IPS-15b (cell line): ENCODE measurements at regions not wholly inside any gene's neighbourhood (a gene's known extent, or its start where the extent isn't known, plus 50 kb on each side); places are given as distances from the start of the nearest gene placed in this dataset.

Experiments
- H3K27me3 ChIP-seq: one replicate; pipeline ENCODE4 v1.6.1; 2013; ENCODE audit warnings: low read length; ENCODE audit not compliant: control insufficient read depth, insufficient read depth
- H3K36me3 ChIP-seq: one replicate; pipeline ENCODE4 v1.6.1; 2013; ENCODE audit warnings: low read length; ENCODE audit not compliant: control insufficient read depth, insufficient read depth
- H3K4me1 ChIP-seq: one replicate; pipeline ENCODE4 v1.6.1; 2013; ENCODE audit warnings: mild to moderate bottlenecking, low read length; ENCODE audit not compliant: control insufficient read depth, insufficient read depth
- H3K4me3 ChIP-seq: one replicate; pipeline ENCODE4 v1.5.1; 2013; ENCODE audit warnings: low read depth, low read length
- H3K9ac ChIP-seq: one replicate; pipeline ENCODE4 v1.6.1; 2013; ENCODE audit warnings: low read depth, mild to moderate bottlenecking, low read length
- H3K9me3 ChIP-seq: one replicate; pipeline ENCODE4 v1.6.1; 2013; ENCODE audit warnings: mild to moderate bottlenecking, low read length; ENCODE audit not compliant: control insufficient read depth, insufficient read depth

GRCh38 chr2:43100883-43101662 is 125.3 kb downstream of the ZFP36L2 start:
- peak overlapping the region; percentile 27 for H3K4me3 ChIP-seq
- H3K4me1 ChIP-seq: peaks cover 6% of the 10 kb centered on the region
- H3K9ac ChIP-seq: peak overlapping the region; percentile 55
- H3K27me3 ChIP-seq: peaks cover 7% of the 10 kb centered on the region
- no peaks in the 10 kb centered on the region for H3K9me3 ChIP-seq
- no peaks in the 10 kb centered on the region for H3K36me3 ChIP-seq

- no peak overlapping the region for H3K4me3 ChIP-seq
- no peak overlapping the region for H3K9ac ChIP-seq
- H3K27me3 ChIP-seq: peaks cover 7% of the 10 kb centered on the region
- H3K36me3 ChIP-seq: no peaks in the 10 kb centered on the region
- no peaks in the 10 kb centered on the region for H3K9me3 ChIP-seq
- H3K4me1 ChIP-seq: peaks cover 6% of the 10 kb centered on the region
These were observed 126.0 kb downstream of the ZFP36L2 start for GRCh38 chr2:43100362-43100882.

GRCh38 chr2:43099797-43100196 is 126.6 kb downstream of the ZFP36L2 start:
- Histone ChIP-seq H3K4me1 (peaks cover 6% of the 10 kb centered on the region), H3K9ac (no peak overlapping the region), H3K27me3 (peaks cover 7% of the 10 kb centered on the region), H3K4me3 (no peak overlapping the region), H3K9me3 (no peaks in the 10 kb centered on the region), H3K36me3 (no peaks in the 10 kb centered on the region)

- Histone ChIP-seq H3K4me3 (no peak overlapping the region), H3K27me3 (peaks cover 7% of the 10 kb centered on the region), H3K36me3 (no peaks in the 10 kb centered on the region), H3K9ac (no peak overlapping the region), H3K4me1 (peaks cover 6% of the 10 kb centered on the region), H3K9me3 (no peaks in the 10 kb centered on the region)
These were observed 127.9 kb downstream of the ZFP36L2 start for GRCh38 chr2:43098539-43098938.

GRCh38 chr2:43097644-43098408 is 128.6 kb downstream of the ZFP36L2 start:
- no peak overlapping the region for H3K4me3 ChIP-seq
- H3K4me1 ChIP-seq: peaks cover 6% of the 10 kb centered on the region
- no peaks in the 10 kb centered on the region for H3K9me3 ChIP-seq
- H3K27me3 ChIP-seq: peaks cover 7% of the 10 kb centered on the region
- H3K36me3 ChIP-seq: no peaks in the 10 kb centered on the region
- no peak overlapping the region for H3K9ac ChIP-seq

GRCh38 chr2:43095533-43096295 is 130.7 kb downstream of the ZFP36L2 start:
- H3K27me3 ChIP-seq: peaks cover 4% of the 10 kb centered on the region
- no peak overlapping the region for H3K4me3 ChIP-seq
- peaks cover 3% of the 10 kb centered on the region for H3K9me3 ChIP-seq
- H3K4me1 ChIP-seq: no peaks in the 10 kb centered on the region
- H3K9ac ChIP-seq: no peak overlapping the region
- H3K36me3 ChIP-seq: no peaks in the 10 kb centered on the region

- peaks cover 4% of the 10 kb centered on the region for H3K4me1 ChIP-seq
- no peaks in the 10 kb centered on the region for H3K36me3 ChIP-seq
- H3K4me3 ChIP-seq: no peak overlapping the region
- H3K9me3 ChIP-seq: peaks cover 3% of the 10 kb centered on the region
- H3K27me3 ChIP-seq: no peaks in the 10 kb centered on the region
- H3K9ac ChIP-seq: no peak overlapping the region
These were observed 133.8 kb downstream of the ZFP36L2 start for GRCh38 chr2:43092520-43093179.

GRCh38 chr2:43090317-43090716 is 136.1 kb downstream of the ZFP36L2 start:
- Histone ChIP-seq H3K36me3 (no peaks in the 10 kb centered on the region), H3K4me3 (no peak overlapping the region), H3K4me1 (peaks cover 4% of the 10 kb centered on the region), H3K9ac (no peak overlapping the region), H3K9me3 (peaks cover 3% of the 10 kb centered on the region), H3K27me3 (no peaks in the 10 kb centered on the region)

- Histone ChIP-seq H3K4me3 (no peak overlapping the region), H3K4me1 (peaks cover 15% of the 10 kb centered on the region), H3K27me3 (no peaks in the 10 kb centered on the region), H3K9ac (no peak overlapping the region), H3K9me3 (peaks cover 3% of the 10 kb centered on the region), H3K36me3 (no peaks in the 10 kb centered on the region)
These were observed 138.0 kb downstream of the ZFP36L2 start for GRCh38 chr2:43088143-43089073.

DNA sequence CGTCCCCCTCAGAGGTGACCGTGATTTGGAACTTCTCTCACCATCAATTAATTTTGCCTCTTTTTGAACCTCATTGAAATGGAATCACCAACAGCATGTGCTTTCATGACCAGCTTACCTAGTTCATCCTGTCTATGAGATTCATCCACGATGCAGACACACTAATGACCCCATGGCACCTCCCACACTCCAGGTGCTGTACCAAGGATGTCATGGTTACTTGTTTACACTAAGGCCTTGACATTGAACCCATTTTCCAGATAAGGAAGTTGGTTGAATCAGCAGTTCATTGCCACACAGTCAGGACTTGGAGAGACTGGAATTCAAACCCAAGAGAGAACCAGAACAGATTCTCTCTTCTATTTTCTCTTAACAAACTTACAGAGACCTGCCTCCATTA is 139.0 kb downstream of the ZFP36L2 start:
- Histone ChIP-seq H3K27me3 (no peaks in the 10 kb centered on the region), H3K9me3 (peaks cover 3% of the 10 kb centered on the region), H3K36me3 (no peaks in the 10 kb centered on the region), H3K4me1 (peaks cover 16% of the 10 kb centered on the region), H3K4me3 (no peak overlapping the region), H3K9ac (no peak overlapping the region)
